ENCODE measurements at regions not wholly inside any gene's neighbourhood (a gene's known extent, or its start where the extent isn't known, plus 50 kb on each side); places are given as distances from the start of the nearest gene placed in this dataset.
"Not testable (repeated sequence)": the region's sequence is repeated elsewhere in the genome, so short reads cannot be mapped to it uniquely, and the experiment has no call there.

GRCh38 chr3:4138786-4139431 lies 164.3 kb upstream of the SETMAR start:
- Mint-ChIP-seq H3K4me1 (no peaks in the 10 kb centered on the region), H3K27me3 (no peaks in the 10 kb centered on the region), H3K4me3 (no peak overlapping the region), H3K36me3 (peaks cover 7% of the 10 kb centered on the region), H3K27ac (no peak overlapping the region), H3K9me3 (peaks cover 4% of the 10 kb centered on the region)
- no peak for DNase-seq

GRCh38 chr3:4139462-4140140 lies 163.6 kb upstream of the SETMAR start:
- H3K27me3 Mint-ChIP-seq = no peaks in the 10 kb centered on the region
- peaks cover 1% of the 10 kb centered on the region for H3K9me3 Mint-ChIP-seq
- no peak for DNase-seq
- peaks cover 4% of the 10 kb centered on the region for H3K36me3 Mint-ChIP-seq
- no peak overlapping the region for H3K4me3 Mint-ChIP-seq
- no peak overlapping the region for H3K27ac Mint-ChIP-seq
- no peaks in the 10 kb centered on the region for H3K4me1 Mint-ChIP-seq

DNA sequence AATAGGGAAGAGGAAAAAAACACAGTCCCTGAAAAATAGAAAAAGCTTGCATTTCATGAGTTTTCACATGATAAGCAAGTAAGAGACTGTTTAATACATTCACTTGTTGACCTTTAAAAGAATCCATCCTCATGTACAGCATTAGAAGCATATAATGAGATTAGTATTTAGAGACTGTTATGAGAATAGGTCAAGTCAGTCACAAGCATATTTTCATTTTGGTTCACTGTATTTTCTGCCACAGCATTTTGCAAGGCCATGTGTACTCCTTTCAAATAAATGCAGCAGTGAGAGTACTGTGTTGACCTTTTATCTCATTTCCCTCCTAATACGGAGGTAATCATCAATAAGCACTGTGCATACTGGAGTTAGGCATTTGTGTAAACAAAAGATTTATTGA lies 162.2 kb upstream of the SETMAR start:
- peaks cover 1% of the 10 kb centered on the region for H3K9me3 Mint-ChIP-seq
- H3K27me3 Mint-ChIP-seq = no peaks in the 10 kb centered on the region
- H3K4me3 Mint-ChIP-seq = no peak overlapping the region
- no peak overlapping the region for H3K27ac Mint-ChIP-seq
- no peak for DNase-seq
- H3K36me3 Mint-ChIP-seq = peaks cover under 1% of the 10 kb centered on the region
- no peaks in the 10 kb centered on the region for H3K4me1 Mint-ChIP-seq

DNA sequence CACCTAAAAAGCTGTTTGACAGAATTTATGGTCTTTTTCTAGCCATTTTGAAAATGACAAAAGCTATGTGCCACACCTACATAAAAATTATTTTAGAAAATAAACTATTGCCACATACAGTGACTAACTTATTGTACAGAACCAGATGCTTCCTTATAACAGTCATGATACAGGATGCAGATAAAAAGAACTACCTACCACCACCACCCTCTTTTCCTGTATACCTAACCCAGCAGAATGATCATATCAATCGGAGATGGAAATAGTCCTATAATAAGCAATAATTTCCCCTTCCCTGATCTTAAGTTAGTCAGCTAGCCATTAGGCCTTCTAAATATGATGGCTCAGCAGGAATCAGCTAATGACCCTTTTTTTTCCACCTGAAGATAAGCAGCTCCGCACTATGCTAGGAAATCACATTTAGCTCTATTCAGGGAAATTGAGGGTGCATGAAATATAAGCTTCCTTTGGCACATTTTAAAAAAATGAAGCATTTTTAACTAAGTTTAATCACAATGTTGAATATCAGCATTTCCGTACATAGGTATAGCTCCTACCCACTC lies 155.5 kb upstream of the SETMAR start:
- no peak for DNase-seq
- Mint-ChIP-seq H3K27me3 (no peaks in the 10 kb centered on the region), H3K27ac (no peak overlapping the region), H3K4me3 (no peak overlapping the region), H3K9me3 (peaks cover 1% of the 10 kb centered on the region), H3K4me1 (no peaks in the 10 kb centered on the region), H3K36me3 (peaks cover 2% of the 10 kb centered on the region)

DNA sequence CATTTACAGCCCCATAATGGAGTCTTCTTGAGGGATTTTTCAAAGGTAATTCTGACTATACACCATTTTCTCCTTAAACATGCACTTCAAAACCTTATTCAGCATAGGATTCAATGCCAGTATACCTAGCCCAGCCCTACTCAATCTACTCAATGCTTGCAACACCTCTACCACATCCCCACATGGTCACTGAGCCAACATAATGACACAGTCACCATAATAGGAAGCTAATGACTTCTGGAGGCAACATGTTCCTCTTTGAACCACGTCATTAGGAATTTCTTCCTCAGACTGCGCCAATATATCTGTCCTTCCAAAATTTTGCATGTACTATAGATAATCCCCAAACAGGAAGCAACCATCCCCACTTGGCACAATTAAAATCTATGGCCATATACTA lies 153.9 kb upstream of the SETMAR start:
- Mint-ChIP-seq H3K27me3 (no peaks in the 10 kb centered on the region), H3K27ac (no peak overlapping the region), H3K4me1 (no peaks in the 10 kb centered on the region), H3K36me3 (peaks cover 2% of the 10 kb centered on the region), H3K4me3 (no peak overlapping the region), H3K9me3 (peaks cover 1% of the 10 kb centered on the region)
- no peak for DNase-seq

GRCh38 chr3:4150816-4151215 lies 152.4 kb upstream of the SETMAR start:
- Mint-ChIP-seq H3K27me3 (no peaks in the 10 kb centered on the region), H3K9me3 (peaks cover 1% of the 10 kb centered on the region), H3K4me1 (no peaks in the 10 kb centered on the region), H3K36me3 (peaks cover 2% of the 10 kb centered on the region), H3K4me3 (no peak overlapping the region), H3K27ac (no peak overlapping the region)
- DNase-seq = no peak

- H3K9me3 Mint-ChIP-seq = no peaks in the 10 kb centered on the region
- no peaks in the 10 kb centered on the region for H3K4me1 Mint-ChIP-seq
These were observed 151.3 kb upstream of the SETMAR start for GRCh38 chr3:4151859-4152258.

GRCh38 chr3:4153771-4154170 lies 149.4 kb upstream of the SETMAR start:
- no peak overlapping the region for H3K4me3 Mint-ChIP-seq
- DNase-seq = no peak
- H3K27ac Mint-ChIP-seq = no peak overlapping the region
- H3K9me3 Mint-ChIP-seq = no peaks in the 10 kb centered on the region
- H3K36me3 Mint-ChIP-seq = no peaks in the 10 kb centered on the region
- H3K4me1 Mint-ChIP-seq = no peaks in the 10 kb centered on the region
- H3K27me3 Mint-ChIP-seq = no peaks in the 10 kb centered on the region

More at GRCh38 chr3:4151859-4152258, 151.3 kb upstream of the SETMAR start:
- no peak for DNase-seq
- no peak overlapping the region for H3K27ac Mint-ChIP-seq
- no peaks in the 10 kb centered on the region for H3K27me3 Mint-ChIP-seq
- no peaks in the 10 kb centered on the region for H3K36me3 Mint-ChIP-seq
- H3K4me3 Mint-ChIP-seq = no peak overlapping the region

- H3K4me3 Mint-ChIP-seq = no peak overlapping the region
- no peaks in the 10 kb centered on the region for H3K36me3 Mint-ChIP-seq
- H3K27me3 Mint-ChIP-seq = no peaks in the 10 kb centered on the region
- no peaks in the 10 kb centered on the region for H3K9me3 Mint-ChIP-seq
- no peak for DNase-seq
- no peaks in the 10 kb centered on the region for H3K4me1 Mint-ChIP-seq
- H3K27ac Mint-ChIP-seq = no peak overlapping the region
These were observed 144.8 kb upstream of the SETMAR start for GRCh38 chr3:4158329-4158728.

GRCh38 chr3:4162096-4162495 lies 141.1 kb upstream of the SETMAR start:
- H3K27me3 Mint-ChIP-seq = no peaks in the 10 kb centered on the region
- no peaks in the 10 kb centered on the region for H3K9me3 Mint-ChIP-seq
- H3K4me3 Mint-ChIP-seq = no peak overlapping the region
- no peak overlapping the region for H3K27ac Mint-ChIP-seq
- DNase-seq = no peak
- no peaks in the 10 kb centered on the region for H3K4me1 Mint-ChIP-seq
- peaks cover 3% of the 10 kb centered on the region for H3K36me3 Mint-ChIP-seq

DNA sequence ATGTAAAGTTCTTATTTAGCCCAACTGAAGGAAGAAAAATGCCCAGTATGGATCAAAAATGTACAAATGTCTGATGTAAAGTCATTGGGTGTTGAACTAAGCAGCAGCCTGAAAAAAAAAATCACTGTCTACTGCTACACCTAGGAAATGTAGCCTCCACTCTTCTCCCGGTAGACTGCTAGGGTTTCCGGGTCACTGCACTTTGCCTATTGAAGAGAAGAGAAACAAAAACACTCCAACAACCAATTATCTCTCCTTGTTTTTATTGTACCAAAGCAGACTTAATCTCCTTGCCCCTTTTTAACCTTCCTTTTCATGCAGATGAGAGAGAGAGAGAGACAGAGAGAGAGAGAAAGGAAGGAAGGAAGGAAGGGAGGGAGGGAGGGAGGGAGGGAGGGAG lies 140.2 kb upstream of the SETMAR start:
- Mint-ChIP-seq H3K4me3 (no peak overlapping the region), H3K27me3 (no peaks in the 10 kb centered on the region), H3K9me3 (no peaks in the 10 kb centered on the region), H3K4me1 (no peaks in the 10 kb centered on the region), H3K36me3 (peaks cover 3% of the 10 kb centered on the region), H3K27ac (no peak overlapping the region)
- DNase-seq = no peak

- H3K9me3 Mint-ChIP-seq = no peaks in the 10 kb centered on the region
These were observed 136.6 kb upstream of the SETMAR start for GRCh38 chr3:4166540-4166939.

GRCh38 chr3:4167230-4167629 lies 135.9 kb upstream of the SETMAR start:
- H3K27me3 Mint-ChIP-seq, DNase-seq, H3K36me3 Mint-ChIP-seq, H3K27ac Mint-ChIP-seq, H3K9me3 Mint-ChIP-seq, H3K4me3 Mint-ChIP-seq, H3K4me1 Mint-ChIP-seq: not testable (repeated sequence)

More at GRCh38 chr3:4166540-4166939, 136.6 kb upstream of the SETMAR start:
- H3K4me3 Mint-ChIP-seq = no peak overlapping the region
- peaks cover 3% of the 10 kb centered on the region for H3K36me3 Mint-ChIP-seq
- no peak overlapping the region for H3K27ac Mint-ChIP-seq
- no peak for DNase-seq
- no peaks in the 10 kb centered on the region for H3K27me3 Mint-ChIP-seq
- H3K4me1 Mint-ChIP-seq = no peaks in the 10 kb centered on the region

DNA sequence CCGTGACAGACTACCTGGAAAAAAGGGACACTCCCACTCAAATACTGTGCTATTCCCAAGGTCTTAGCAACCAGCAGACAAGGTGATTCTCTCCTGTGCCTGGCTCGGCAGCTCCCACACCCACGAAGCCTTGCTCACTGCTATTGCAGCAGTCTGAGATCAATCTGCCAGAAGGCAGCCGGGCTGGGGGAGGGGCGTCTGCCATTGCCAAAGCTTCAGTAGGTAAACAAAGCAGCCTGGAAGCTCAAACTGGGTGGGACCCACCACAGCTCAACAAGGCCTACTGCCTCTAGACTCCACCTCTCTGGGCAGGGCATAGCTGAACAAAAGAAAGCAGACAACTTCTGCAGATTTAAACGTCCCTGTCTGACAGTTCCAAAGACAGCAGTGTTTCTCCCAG lies 128.4 kb upstream of the SETMAR start:
- H3K4me1 Mint-ChIP-seq = no peaks in the 10 kb centered on the region
- H3K27me3 Mint-ChIP-seq = no peaks in the 10 kb centered on the region
- H3K4me3 Mint-ChIP-seq = no peak overlapping the region
- no peak for DNase-seq
- H3K27ac Mint-ChIP-seq = no peak overlapping the region
- peaks cover 10% of the 10 kb centered on the region for H3K9me3 Mint-ChIP-seq
- H3K36me3 Mint-ChIP-seq = peaks cover 5% of the 10 kb centered on the region

DNA sequence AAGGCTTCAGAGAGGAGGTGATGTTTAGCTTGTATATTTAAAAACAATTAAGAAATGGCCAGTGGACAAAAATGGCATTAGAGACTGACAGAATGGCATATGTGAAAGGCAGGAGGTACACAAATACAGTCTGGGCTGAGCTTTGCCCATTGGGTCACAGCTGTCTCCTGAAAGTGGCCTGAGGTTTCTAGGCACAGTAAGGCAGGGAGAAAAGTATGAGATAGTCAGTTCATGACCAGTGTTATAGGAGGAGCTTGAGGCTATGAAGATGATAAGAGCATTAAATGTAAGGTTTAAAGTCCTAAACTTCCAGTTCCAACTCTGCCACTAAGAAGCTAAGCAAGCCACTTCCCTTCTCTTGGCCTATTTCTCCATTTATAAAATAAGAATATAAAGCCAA lies 111.2 kb upstream of the SETMAR start:
- no peak for DNase-seq
- Mint-ChIP-seq H3K27me3 (no peaks in the 10 kb centered on the region), H3K4me1 (no peaks in the 10 kb centered on the region), H3K9me3 (peaks cover 3% of the 10 kb centered on the region), H3K27ac (no peak overlapping the region), H3K36me3 (no peaks in the 10 kb centered on the region), H3K4me3 (no peak overlapping the region)

DNA sequence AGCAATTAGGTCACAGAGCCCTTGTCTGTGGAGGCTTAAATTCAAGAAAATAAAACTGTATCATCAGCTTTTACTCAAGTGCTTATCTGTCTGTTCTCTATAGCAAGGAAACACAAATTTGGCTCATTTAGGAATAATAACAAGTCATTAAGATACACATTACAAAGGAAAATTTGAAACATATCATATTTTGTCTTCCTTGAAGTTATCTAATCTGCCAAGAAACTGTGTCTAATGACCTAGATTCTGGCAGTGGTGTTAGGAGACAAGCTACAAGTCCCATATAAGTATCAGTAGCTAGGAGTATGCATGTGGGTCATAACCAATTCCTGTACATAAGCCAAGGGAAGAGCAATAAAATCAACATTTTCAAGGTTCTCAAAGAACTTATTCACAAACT lies 108.2 kb upstream of the SETMAR start:
- Mint-ChIP-seq H3K4me1 (no peaks in the 10 kb centered on the region), H3K27me3 (no peaks in the 10 kb centered on the region), H3K9me3 (peaks cover 2% of the 10 kb centered on the region), H3K27ac (no peak overlapping the region), H3K4me3 (no peak overlapping the region), H3K36me3 (no peaks in the 10 kb centered on the region)
- DNase-seq = no peak

All from activated naive CD8-positive, alpha-beta T cell treated with anti-CD3 and anti-CD28 coated beads for 36 hours (primary cell).